GM18502 (cell line): ENCODE measurements at regions not wholly inside any gene's neighbourhood (a gene's known extent, or its start where the extent isn't known, plus 50 kb on each side); places are given as distances from the start of the nearest gene placed in this dataset.

ENCODE experiments used
- ATAC-seq: cut with Tn5 transposase; IDR thresholded peaks from one replicate; pipeline ENCODE4 v1.9.1; 2021; ENCODE audit warnings: mild to moderate bottlenecking; ENCODE audit not compliant: unreplicated experiment, poor library complexity

GRCh38 chr6:14614631-14615030, 497.1 kb downstream of the CD83 start:
- ATAC-seq, result no peak

GRCh38 chr6:14616656-14617055, 499.1 kb downstream of the CD83 start:
- no peak for ATAC-seq

GRCh38 chr6:14618759-14619418, 501.3 kb downstream of the CD83 start:
- no peak for ATAC-seq

- ATAC-seq, result no peak
These were observed 501.8 kb downstream of the CD83 start for GRCh38 chr6:14619419-14619781.

- ATAC-seq, result no peak
These were observed 502.9 kb downstream of the CD83 start for GRCh38 chr6:14620522-14620921.

- ATAC-seq, result no peak
These were observed 503.9 kb downstream of the CD83 start for GRCh38 chr6:14621518-14621917.

- no peak for ATAC-seq
These were observed 504.5 kb downstream of the CD83 start for GRCh38 chr6:14622085-14622484.

GRCh38 chr6:14622909-14623505, 505.4 kb downstream of the CD83 start:
- no peak for ATAC-seq

GRCh38 chr6:14625173-14625895, 507.8 kb downstream of the CD83 start:
- no peak for ATAC-seq

GRCh38 chr6:14626556-14626955, 509.0 kb downstream of the CD83 start:
- no peak for ATAC-seq

GRCh38 chr6:14630016-14630415, 512.4 kb downstream of the CD83 start:
- ATAC-seq, result no peak

- ATAC-seq, result no peak
These were observed 515.9 kb downstream of the CD83 start for GRCh38 chr6:14633479-14633878.

- no peak for ATAC-seq
These were observed 516.5 kb downstream of the CD83 start for GRCh38 chr6:14634072-14634471.

- ATAC-seq, result peak; percentile 48
These were observed 517.6 kb downstream of the CD83 start for GRCh38 chr6:14635195-14635594.

- peak; percentile 63 for ATAC-seq
These were observed 518.5 kb downstream of the CD83 start for GRCh38 chr6:14635934-14636591.

- no peak for ATAC-seq
These were observed 520.9 kb downstream of the CD83 start for GRCh38 chr6:14638435-14638905.

GRCh38 chr6:14638906-14639761, 521.6 kb downstream of the CD83 start:
- no peak for ATAC-seq

- no peak for ATAC-seq
These were observed 522.5 kb downstream of the CD83 start for GRCh38 chr6:14639983-14640599.

GRCh38 chr6:14640631-14641030, 523.1 kb downstream of the CD83 start:
- ATAC-seq, result no peak
